Esophagus muscularis mucosa (tissue), 4 donors: ENCODE measurements at regions not wholly inside any gene's neighbourhood (a gene's known extent, or its start where the extent isn't known, plus 50 kb on each side); places are given as distances from the start of the nearest gene placed in this dataset.

ENCODE experiments used
- DNase-seq: peaks from one replicate; pipeline ENCODE4 v3.0.0-alpha.2; 2017; ENCODE audit errors: extremely low spot score
- H3K27ac ChIP-seq, 4 donors: fragments of 200-600 bp; sonication (generic); replicated peaks in 1 of 4; 1 replicate in 3 of 4; 2 replicates in 1 of 4; pipeline ENCODE4 v1.5.1; 2016 to 2019; ENCODE audit warnings: mild to moderate bottlenecking in 1 of 4
- H3K27me3 ChIP-seq, 4 donors: fragments of 200-600 bp; sonication (generic); one replicate each; pipeline versions ENCODE4 v1.5.1 to v1.6.0; 2016 to 2019
- H3K36me3 ChIP-seq, 4 donors: fragments of 200-600 bp; sonication (generic); one replicate each; pipeline ENCODE4 v1.5.1; 2016 to 2019
- H3K4me1 ChIP-seq, 4 donors: fragments of 200-600 bp; sonication (generic); one replicate each; pipeline ENCODE4 v1.5.1; 2016 to 2019
- H3K4me3 ChIP-seq, 4 donors: fragments of 200-600 bp; sonication (generic); 1 replicate in 2 of 4; 2 replicates in 2 of 4; pipeline ENCODE4 v1.5.1; 2016 to 2019; ENCODE audit warnings: mild to moderate bottlenecking in 4 of 4, moderate library complexity in 1 of 4
- H3K9me3 ChIP-seq, 4 donors: fragments of 200-600 bp; sonication (generic); 1 replicate in 3 of 4; 2 replicates in 1 of 4; pipeline ENCODE4 v1.5.1; 2016 to 2019
- CTCF ChIP-seq, 3 experiments: fragments of 200-600 bp in 2 of 3; fragments of 450-650 bp in 1 of 3; sonication (generic) in 2 of 3; IDR thresholded peaks; one replicate each; pipeline ENCODE4 v1.5.1; 2017 to 2019; ENCODE audit warnings: antibody characterized with exemption in 3 of 3, mild to moderate bottlenecking in 2 of 3, moderate library complexity in 1 of 3
- EP300 ChIP-seq: sonication (generic); formaldehyde crosslinking; IDR thresholded peaks from one replicate; pipeline ENCODE4 v1.6.1; 2017; ENCODE audit warnings: antibody characterized with exemption
- POLR2A ChIP-seq: fragments of 450-650 bp; IDR thresholded peaks from one replicate; pipeline ENCODE4 v1.6.1; 2017; ENCODE audit warnings: antibody characterized with exemption, moderate library complexity, mild to moderate bottlenecking, low read depth
- POLR2AphosphoS5 ChIP-seq, 2 donors: sonication (generic); formaldehyde crosslinking; IDR thresholded peaks; one replicate each; pipeline ENCODE4 v1.6.1; 2017; ENCODE audit warnings: antibody characterized with exemption in 2 of 2
- WGBS: methylation state at CpG from one replicate; pipeline ENCODE4 v1.1.5; 2018; 5-methylcytosine and 5-hydroxymethylcytosine counted together
- intact Hi-C: fragments of 100-400 bp; cut with DNase I; formaldehyde crosslinking; loops from one replicate; pipeline ENCODE4 v1.15.1; 2023

- intact Hi-C loops: no loop called here
- Histone ChIP-seq H3K4me3 (no peak overlapping the region), H3K27me3 (no peaks in the 10 kb centered on the region), H3K27ac (no peak overlapping the region), H3K36me3 (no peaks in the 10 kb centered on the region), H3K9me3 (no peaks in the 10 kb centered on the region), H3K4me1 (no peaks in the 10 kb centered on the region)
- WGBS: 70% methylated on average over 2 of the region's 2 CpGs
- no peak for DNase-seq
- no peak for TF ChIP-seq EP300
- TF ChIP-seq CTCF (IDR thresholded peaks at IDR 0.05): no peak
Observed at GRCh38 chr1:195617106-195617505, 991.1 kb downstream of the KCNT2 start.

DNA sequence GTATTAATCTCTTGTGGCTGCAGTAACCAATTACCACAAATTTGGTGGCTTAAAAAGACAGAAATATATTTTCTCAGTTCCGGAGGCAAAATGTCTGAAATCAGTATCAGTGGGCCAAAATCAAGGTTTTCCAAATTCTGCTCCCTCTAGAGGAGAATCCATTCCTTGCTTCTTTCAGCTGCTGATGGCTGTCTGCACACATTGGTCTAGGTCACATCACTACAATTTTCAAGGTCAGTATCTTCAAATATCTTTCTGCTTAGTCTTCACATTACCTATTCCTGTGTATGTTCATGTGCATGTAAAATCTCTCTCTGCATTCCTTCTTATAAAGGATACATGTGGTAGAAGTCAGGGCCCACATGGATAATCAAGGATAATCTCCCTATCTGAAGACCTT lies 999.4 kb downstream of the KCNT2 start:
- 94% methylated on average over 1 of the region's 1 CpG for WGBS
- Histone ChIP-seq H3K27me3 (no peaks in the 10 kb centered on the region), H3K4me3 (no peak overlapping the region), H3K9me3 (no peaks in the 10 kb centered on the region), H3K27ac (no peak overlapping the region), H3K4me1 (no peaks in the 10 kb centered on the region), H3K36me3 (no peaks in the 10 kb centered on the region)
- DNase-seq: no peak
- TF ChIP-seq POLR2A: no peak
- no peak for TF ChIP-seq POLR2AphosphoS5 (IDR thresholded peaks at IDR 0.05)
- no peak for TF ChIP-seq CTCF (IDR thresholded peaks at IDR 0.05)
- TF ChIP-seq EP300: no peak
- intact Hi-C loops: no loop called here

- WGBS: 60% methylated on average over 1 of the region's 1 CpG
- DNase-seq: no peak
- Histone ChIP-seq H3K36me3 (no peaks in the 10 kb centered on the region), H3K27ac (no peak overlapping the region), H3K4me3 (no peak overlapping the region), H3K9me3 (peaks cover 0 to 10% (median 0%) of the 10 kb centered on the region in 4 donors), H3K27me3 (no peaks in the 10 kb centered on the region), H3K4me1 (no peaks in the 10 kb centered on the region)
- TF ChIP-seq POLR2AphosphoS5 (IDR thresholded peaks at IDR 0.05): no peak
- no peak for TF ChIP-seq POLR2A
- TF ChIP-seq CTCF (IDR thresholded peaks at IDR 0.05): no peak
- TF ChIP-seq EP300: no peak
- intact Hi-C loops: no loop called here
Observed at GRCh38 chr1:195606483-195606882, 1001.8 kb downstream of the KCNT2 start.

GRCh38 chr1:195604287-195604686 lies 1004.0 kb downstream of the KCNT2 start:
- 70% methylated on average over 1 of the region's 1 CpG for WGBS
- intact Hi-C loops: no loop called here

More at GRCh38 chr1:195604287-195604686, 1004.0 kb downstream of the KCNT2 start:
- no peak for TF ChIP-seq POLR2A
- TF ChIP-seq POLR2AphosphoS5 (IDR thresholded peaks at IDR 0.05): no peak
- no peak for TF ChIP-seq CTCF (IDR thresholded peaks at IDR 0.05)
- no peak for TF ChIP-seq EP300
- no peaks in the 10 kb centered on the region for H3K36me3 ChIP-seq
- no peaks in the 10 kb centered on the region for H3K4me1 ChIP-seq
- H3K9me3 ChIP-seq: peaks cover 0 to 10% (median 0%) of the 10 kb centered on the region in 4 donors
- H3K27ac ChIP-seq: no peak overlapping the region
- no peaks in the 10 kb centered on the region for H3K27me3 ChIP-seq
- H3K4me3 ChIP-seq: no peak overlapping the region
- no peak for DNase-seq
